ENCODE measurements at regions not wholly inside any gene's neighbourhood (a gene's known extent, or its start where the extent isn't known, plus 50 kb on each side); places are given as distances from the start of the nearest gene placed in this dataset.

GRCh38 chr2:107607473-107607872 lies 219.2 kb upstream of the RGPD4 start (continued):
- TF ChIP-seq ZNF462 (CRISPR knock-in tag; IDR thresholded peaks at IDR 0.05) (no peak), ZNF331 (CRISPR knock-in tag; IDR thresholded peaks at IDR 0.05; ENCODE audit: low read depth) (no peak), JUNB (IDR thresholded peaks at IDR 0.05; ENCODE audit: unreplicated experiment) (no peak), STAT1 (IDR thresholded peaks at IDR 0.05; ENCODE audit: unreplicated experiment) (no peak), POLR2AphosphoS5 (IDR thresholded peaks at IDR 0.05; ENCODE audit: low read depth) (no peak)

- Histone ChIP-seq H2AFZ (no peak overlapping the region), H4K20me1 (replicated peaks; ENCODE audit: insufficient read depth) (no peaks in the 10 kb centered on the region), H3F3A (replicated peaks; ENCODE audit: low read depth) (no peaks in the 10 kb centered on the region), H3K9me2 (ENCODE audit: insufficient read depth) (no peaks in the 10 kb centered on the region; the same call in 1 of the 2 replicates), H3K79me2 (replicated peaks; ENCODE audit: insufficient read depth) (no peaks in the 10 kb centered on the region), H3K4me1 (ENCODE audit: insufficient read depth) (no peaks in the 10 kb centered on the region), H3K4me2 (no peak overlapping the region), H3K27ac (ENCODE audit: low read depth) (no peak overlapping the region), H3K36me3 (ENCODE audit: insufficient read depth) (peaks cover 14% of the 10 kb centered on the region; the same call in 1 of the 2 replicates), H3K27me3 (ENCODE audit: insufficient read depth) (no peaks in the 10 kb centered on the region), H3K4me3 (no peak overlapping the region)
- Mint-ChIP-seq H3K27me3 (ENCODE audit: insufficient read depth, low read depth, poor library complexity) (no peaks in the 10 kb centered on the region), H3K9me3 (peaks cover 41% of the 10 kb centered on the region), H3K4me3 (no peak overlapping the region), H3K27ac (no peak overlapping the region), H3K4me1 (no peaks in the 10 kb centered on the region), H3K36me3 (ENCODE audit: low read depth) (peaks cover 13% of the 10 kb centered on the region; the same call in 2 of the 3 replicates)
- DNase-seq (ENCODE audit: low spot score) (no peak), ATAC-seq (no peak)
- TF ChIP-seq ZNF114 (CRISPR knock-in tag; IDR thresholded peaks at IDR 0.05) (no peak), EZH2 (IDR thresholded peaks at IDR 0.05; ENCODE audit: low read depth, unreplicated experiment) (no peak), STAT1 (IDR thresholded peaks at IDR 0.05; ENCODE audit: unreplicated experiment) (no peak), REST (IDR thresholded peaks at IDR 0.05; ENCODE audit: unreplicated experiment) (no peak), CREB1 (CRISPR knock-in tag; IDR thresholded peaks at IDR 0.05; ENCODE audit: low read depth) (no peak), NANOG (IDR thresholded peaks at IDR 0.05; ENCODE audit: borderline replicate concordance) (no peak), EZH2phosphoT487 (IDR thresholded peaks at IDR 0.05; ENCODE audit: unreplicated experiment) (no peak), CTCF (conservative IDR thresholded peaks at IDR 0.05; ENCODE audit: low read depth in 2 of 2) (no peak), ZNF331 (CRISPR knock-in tag; IDR thresholded peaks at IDR 0.05; ENCODE audit: low read depth) (no peak), ETS1 (IDR thresholded peaks at IDR 0.05) (no peak), POLR2AphosphoS5 (IDR thresholded peaks at IDR 0.05; ENCODE audit: low read depth) (no peak)
These were observed 211.7 kb upstream of the RGPD4 start for GRCh38 chr2:107615039-107615438.
